GM23248 (cell line): ENCODE measurements at regions not wholly inside any gene's neighbourhood (a gene's known extent, or its start where the extent isn't known, plus 50 kb on each side); places are given as distances from the start of the nearest gene placed in this dataset.

Experiments
- EZH2 ChIP-seq: fragments of 200-600 bp; sonication (generic); IDR thresholded peaks from 2 replicates; pipeline ENCODE4 v1.6.1; 2018; ENCODE audit warnings: antibody characterized with exemption, mild to moderate bottlenecking; ENCODE audit not compliant: insufficient read depth, poor library complexity, severe bottlenecking
- EZH2phosphoT487 ChIP-seq: fragments of 200-600 bp; sonication (generic); IDR thresholded peaks from 2 replicates; pipeline ENCODE4 v1.6.1; 2018; ENCODE audit warnings: antibody characterized with exemption, moderate library complexity, mild to moderate bottlenecking, low read depth; ENCODE audit not compliant: insufficient read depth

GRCh38 chr13:59510386-59510785 is 653.3 kb downstream of the DIAPH3 start:
- no peak for TF ChIP-seq EZH2
- no peak for TF ChIP-seq EZH2phosphoT487
